Astrocyte (in vitro differentiated cells and primary cell): ENCODE measurements at regions not wholly inside any gene's neighbourhood (a gene's known extent, or its start where the extent isn't known, plus 50 kb on each side); places are given as distances from the start of the nearest gene placed in this dataset.

Source experiments
- EZH2 ChIP-seq: IDR thresholded peaks from 2 replicates; pipeline ENCODE4 v1.6.1; 2012; ENCODE audit warnings: mild to moderate bottlenecking, low read length, inconsistent platforms; ENCODE audit not compliant: insufficient read depth
- TF ChIP-seq, protein P1 (sequence below): IDR thresholded peaks from 2 replicates; pipeline ENCODE4 v1.5.1; 2011; ENCODE audit warnings: low read depth, mild to moderate bottlenecking, inconsistent platforms, low read length, moderate library complexity; ENCODE audit not compliant: insufficient read depth

DNA sequence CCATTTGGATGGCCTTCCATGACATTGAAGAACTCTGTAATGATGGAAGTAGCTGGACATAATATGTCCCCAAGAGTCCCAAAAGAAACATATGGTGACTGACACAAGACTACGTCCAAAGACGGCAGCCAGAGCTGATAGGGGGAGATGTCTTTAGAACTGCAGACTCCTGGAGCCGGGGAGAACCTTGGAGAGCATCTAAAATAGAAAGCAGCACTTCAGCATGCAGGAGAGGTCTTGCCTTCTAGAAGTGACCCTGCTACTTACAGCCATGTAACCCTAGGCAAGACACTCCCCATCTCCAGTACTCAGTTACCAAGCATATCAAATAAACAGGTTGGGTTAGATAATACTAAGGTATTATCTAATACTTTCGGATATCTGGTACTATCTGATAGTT, 143.8 kb upstream of the BCL6 start:
- TF ChIP-seq, protein P1, sequence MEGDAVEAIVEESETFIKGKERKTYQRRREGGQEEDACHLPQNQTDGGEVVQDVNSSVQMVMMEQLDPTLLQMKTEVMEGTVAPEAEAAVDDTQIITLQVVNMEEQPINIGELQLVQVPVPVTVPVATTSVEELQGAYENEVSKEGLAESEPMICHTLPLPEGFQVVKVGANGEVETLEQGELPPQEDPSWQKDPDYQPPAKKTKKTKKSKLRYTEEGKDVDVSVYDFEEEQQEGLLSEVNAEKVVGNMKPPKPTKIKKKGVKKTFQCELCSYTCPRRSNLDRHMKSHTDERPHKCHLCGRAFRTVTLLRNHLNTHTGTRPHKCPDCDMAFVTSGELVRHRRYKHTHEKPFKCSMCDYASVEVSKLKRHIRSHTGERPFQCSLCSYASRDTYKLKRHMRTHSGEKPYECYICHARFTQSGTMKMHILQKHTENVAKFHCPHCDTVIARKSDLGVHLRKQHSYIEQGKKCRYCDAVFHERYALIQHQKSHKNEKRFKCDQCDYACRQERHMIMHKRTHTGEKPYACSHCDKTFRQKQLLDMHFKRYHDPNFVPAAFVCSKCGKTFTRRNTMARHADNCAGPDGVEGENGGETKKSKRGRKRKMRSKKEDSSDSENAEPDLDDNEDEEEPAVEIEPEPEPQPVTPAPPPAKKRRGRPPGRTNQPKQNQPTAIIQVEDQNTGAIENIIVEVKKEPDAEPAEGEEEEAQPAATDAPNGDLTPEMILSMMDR = no peak
- no peak for TF ChIP-seq EZH2
